WTC11 (cell line): ENCODE measurements at regions not wholly inside any gene's neighbourhood (a gene's known extent, or its start where the extent isn't known, plus 50 kb on each side); places are given as distances from the start of the nearest gene placed in this dataset.

Experiments used
- NFE2L1 ChIP-seq: sonication (generic); formaldehyde crosslinking; IDR thresholded peaks from 2 replicates; pipeline ENCODE4 v1.8.1; 2023; ENCODE audit warnings: missing genetic modification reagents
- PRDM15 ChIP-seq: sonication (generic); formaldehyde crosslinking; IDR thresholded peaks from 2 replicates; pipeline ENCODE4 v1.8.0; 2022; ENCODE audit warnings: missing genetic modification reagents
- ZNF121 ChIP-seq: sonication (generic); formaldehyde crosslinking; IDR thresholded peaks from 2 replicates; pipeline ENCODE4 v1.8.0; 2023; ENCODE audit warnings: missing genetic modification reagents
- TF ChIP-seq, protein P1 (sequence below): sonication (generic); formaldehyde crosslinking; IDR thresholded peaks from 2 replicates; pipeline ENCODE4 v1.8.1; 2023; ENCODE audit warnings: mild to moderate bottlenecking, missing genetic modification reagents, moderate library complexity
- TF ChIP-seq, protein P2 (sequence below): sonication (generic); formaldehyde crosslinking; IDR thresholded peaks from 2 replicates; pipeline ENCODE4 v1.8.0; 2022; ENCODE audit warnings: mild to moderate bottlenecking, missing genetic modification reagents

GRCh38 chr12:88782351-88782750, 202.1 kb upstream of the KITLG start:
- no peak for TF ChIP-seq PRDM15
- TF ChIP-seq, protein P1, sequence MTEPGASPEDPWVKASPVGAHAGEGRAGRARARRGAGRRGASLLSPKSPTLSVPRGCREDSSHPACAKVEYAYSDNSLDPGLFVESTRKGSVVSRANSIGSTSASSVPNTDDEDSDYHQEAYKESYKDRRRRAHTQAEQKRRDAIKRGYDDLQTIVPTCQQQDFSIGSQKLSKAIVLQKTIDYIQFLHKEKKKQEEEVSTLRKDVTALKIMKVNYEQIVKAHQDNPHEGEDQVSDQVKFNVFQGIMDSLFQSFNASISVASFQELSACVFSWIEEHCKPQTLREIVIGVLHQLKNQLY (CRISPR knock-in tag), result no peak
- no peak for TF ChIP-seq ZNF121 (CRISPR knock-in tag)
- TF ChIP-seq NFE2L1 (CRISPR knock-in tag), result no peak
- TF ChIP-seq, protein P2, sequence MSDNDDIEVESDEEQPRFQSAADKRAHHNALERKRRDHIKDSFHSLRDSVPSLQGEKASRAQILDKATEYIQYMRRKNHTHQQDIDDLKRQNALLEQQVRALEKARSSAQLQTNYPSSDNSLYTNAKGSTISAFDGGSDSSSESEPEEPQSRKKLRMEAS, result no peak
